ENCODE measurements at regions not wholly inside any gene's neighbourhood (a gene's known extent, or its start where the extent isn't known, plus 50 kb on each side); places are given as distances from the start of the nearest gene placed in this dataset.

- TF ChIP-seq, protein P1, sequence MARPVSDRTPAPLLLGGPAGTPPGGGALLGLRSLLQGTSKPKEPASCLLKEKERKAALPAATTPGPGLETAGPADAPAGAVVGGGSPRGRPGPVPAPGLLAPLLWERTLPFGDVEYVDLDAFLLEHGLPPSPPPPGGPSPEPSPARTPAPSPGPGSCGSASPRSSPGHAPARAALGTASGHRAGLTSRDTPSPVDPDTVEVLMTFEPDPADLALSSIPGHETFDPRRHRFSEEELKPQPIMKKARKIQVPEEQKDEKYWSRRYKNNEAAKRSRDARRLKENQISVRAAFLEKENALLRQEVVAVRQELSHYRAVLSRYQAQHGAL (CRISPR knock-in tag; IDR thresholded peaks at IDR 0.05; ENCODE audit: not compliant biosample characterization): no peak
- no peak for TF ChIP-seq ZNF646 (CRISPR knock-in tag; IDR thresholded peaks at IDR 0.05)
- no peak for TF ChIP-seq HMG20B (CRISPR knock-in tag; conservative IDR thresholded peaks at IDR 0.05)
- TF ChIP-seq EHMT2 (IDR thresholded peaks at IDR 0.05; ENCODE audit: borderline replicate concordance, low read depth, low read length): no peak
- TF ChIP-seq ZNF362 (CRISPR knock-in tag; IDR thresholded peaks at IDR 0.05; ENCODE audit: borderline replicate concordance): no peak
- no peak for TF ChIP-seq ZSCAN31 (CRISPR knock-in tag; IDR thresholded peaks at IDR 0.05; ENCODE audit: low read depth)
- TF ChIP-seq HOXA7 (CRISPR knock-in tag; IDR thresholded peaks at IDR 0.05): no peak
- TF ChIP-seq HIVEP1 (CRISPR knock-in tag; IDR thresholded peaks at IDR 0.05): no peak
These were observed 510.2 kb downstream of the PRELID2 start (continued) for GRCh38 chr5:145324767-145325479.

Measured in HepG2 (cell line).